CD4-positive, alpha-beta T cell (primary cell): ENCODE measurements at regions not wholly inside any gene's neighbourhood (a gene's known extent, or its start where the extent isn't known, plus 50 kb on each side); places are given as distances from the start of the nearest gene placed in this dataset.

Source experiments
- ATAC-seq: fragments of 200-7000 bp; cut with Tn5 transposase; one replicate; pipeline ENCODE4 v1.10.0; 2022; ENCODE audit warnings: mild to moderate bottlenecking; ENCODE audit not compliant: poor library complexity
- CTCF ChIA-PET: fragments of 350-600 bp; sonication (Branson Sonifier 250); formaldehyde crosslinking; loops from one replicate; lab custom pipeline; 2021; ENCODE audit warnings: antibody characterized with exemption, inconsistent platforms; lab: Charles Lee
- POLR2A ChIA-PET: fragments of 350-600 bp; sonication (Branson Sonifier 250); formaldehyde crosslinking; loops from one replicate; lab custom pipeline; 2021; ENCODE audit warnings: antibody characterized with exemption, inconsistent platforms; lab: Charles Lee
- DNase-seq, 14 experiments: peaks; one replicate each; pipeline ENCODE4 v3.0.0-alpha.2; 2013 to 2020; ENCODE audit warnings: mixed read lengths in 2 of 14
- H3K27ac ChIP-seq, 2 donors: one replicate each; pipeline versions ENCODE4 v1.5.1 to v1.7.0; 2013; ENCODE audit warnings: low read length in 2 of 2, low read depth in 1 of 2, mild to moderate bottlenecking in 1 of 2
- H3K27me3 ChIP-seq, 2 experiments: 1 replicate in 1 of 2; 2 replicates in 1 of 2; pipeline versions ENCODE4 v1.6.1 to v1.7.0; 2013; ENCODE audit warnings: low read length in 2 of 2, control low read depth in 1 of 2, mild to moderate bottlenecking in 1 of 2, moderate library complexity in 1 of 2; ENCODE audit not compliant: insufficient read depth in 2 of 2, control insufficient read depth in 1 of 2
- H3K36me3 ChIP-seq: one replicate; pipeline ENCODE4 v1.6.1; 2013; ENCODE audit warnings: low read length, control low read depth; ENCODE audit not compliant: insufficient read depth
- H3K4me1 ChIP-seq: one replicate; pipeline ENCODE4 v1.6.1; 2013; ENCODE audit warnings: low read length, control low read depth; ENCODE audit not compliant: insufficient read depth
- H3K4me3 ChIP-seq: one replicate; pipeline ENCODE4 v1.5.1; 2013; ENCODE audit warnings: mild to moderate bottlenecking, low read length, moderate library complexity
- H3K9me3 ChIP-seq, 2 experiments: 1 replicate in 1 of 2; 2 replicates in 1 of 2; pipeline versions ENCODE4 v1.6.1 to v1.7.0; 2013; ENCODE audit warnings: low read length in 2 of 2, mild to moderate bottlenecking in 2 of 2, control low read depth in 1 of 2, moderate library complexity in 1 of 2; ENCODE audit not compliant: control insufficient read depth in 1 of 2, insufficient read depth in 1 of 2
- H3K27ac Mint-ChIP-seq: one replicate; pipeline ENCODE4 v1.8.0; 2020; ENCODE audit warnings: mixed read lengths
- H3K27me3 Mint-ChIP-seq: one replicate; pipeline ENCODE4 v1.8.0; 2021; ENCODE audit warnings: mixed read lengths
- H3K36me3 Mint-ChIP-seq: one replicate; pipeline ENCODE4 v1.8.0; 2021; ENCODE audit warnings: low read depth, mixed read lengths
- H3K4me1 Mint-ChIP-seq: one replicate; pipeline ENCODE4 v1.8.0; 2021; ENCODE audit warnings: low read depth, mixed read lengths
- H3K4me3 Mint-ChIP-seq: one replicate; pipeline ENCODE4 v1.8.0; 2020; ENCODE audit warnings: mild to moderate bottlenecking, mixed read lengths
- H3K9me3 Mint-ChIP-seq: one replicate; pipeline ENCODE4 v1.8.0; 2020; ENCODE audit warnings: mixed read lengths
- CTCF ChIP-seq: fragments of 200-600 bp; IDR thresholded peaks from one replicate; pipeline ENCODE4 v1.8.0; 2022; ENCODE audit warnings: antibody characterized with exemption, mild to moderate bottlenecking
- intact Hi-C, 2 experiments: fragments of 100-400 bp; cut with DNase I in 1 of 2; cut with micrococcal nuclease in 1 of 2; formaldehyde crosslinking; loops; one replicate each; pipeline versions ENCODE4 v1.15.1 to v1.9.0; 2023 to 2025; cut with DNase I, micrococcal nuclease

GRCh38 chr1:40914927-40915569, 52.9 kb upstream of the CITED4 start:
- Histone ChIP-seq H3K36me3 (no peaks in the 10 kb centered on the region), H3K9me3 (no peaks in the 10 kb centered on the region), H3K4me3 (no peak overlapping the region), H3K27me3 (no peaks in the 10 kb centered on the region), H3K4me1 (no peaks in the 10 kb centered on the region), H3K27ac (no peak overlapping the region)
- Mint-ChIP-seq H3K27ac (no peak overlapping the region), H3K4me1 (no peaks in the 10 kb centered on the region), H3K4me3 (no peak overlapping the region), H3K27me3 (no peaks in the 10 kb centered on the region), H3K36me3 (no peaks in the 10 kb centered on the region), H3K9me3 (no peaks in the 10 kb centered on the region)
- TF ChIP-seq CTCF, result no peak
- intact Hi-C loops, result no loop called here
- ATAC-seq, result no peak
- ChIA-PET POLR2A (no interaction called here), CTCF (no interaction called here)
- no peak for DNase-seq

GRCh38 chr1:40915581-40915980, 53.4 kb upstream of the CITED4 start:
- no peaks in the 10 kb centered on the region for H3K27me3 ChIP-seq
- ChIA-PET POLR2A (no interaction called here), CTCF (no interaction called here)
- no peaks in the 10 kb centered on the region for H3K36me3 ChIP-seq
- no peaks in the 10 kb centered on the region for H3K4me1 Mint-ChIP-seq
- no peaks in the 10 kb centered on the region for H3K4me1 ChIP-seq
- no peak for TF ChIP-seq CTCF
- intact Hi-C loops, result no loop called here
- no peak overlapping the region for H3K4me3 ChIP-seq
- H3K4me3 Mint-ChIP-seq, result no peak overlapping the region
- ATAC-seq (no peak), DNase-seq (no peak)
- H3K27ac Mint-ChIP-seq, result no peak overlapping the region
- H3K27ac ChIP-seq, result no peak overlapping the region
- no peaks in the 10 kb centered on the region for H3K36me3 Mint-ChIP-seq
- H3K27me3 Mint-ChIP-seq, result no peaks in the 10 kb centered on the region
- no peaks in the 10 kb centered on the region for H3K9me3 Mint-ChIP-seq
- no peaks in the 10 kb centered on the region for H3K9me3 ChIP-seq

GRCh38 chr1:40917995-40918711, 56.0 kb upstream of the CITED4 start:
- no peak overlapping the region for H3K27ac ChIP-seq
- ChIA-PET POLR2A (no interaction called here), CTCF (no interaction called here)
- ATAC-seq, result no peak
- Mint-ChIP-seq H3K4me1 (no peaks in the 10 kb centered on the region), H3K4me3 (no peak overlapping the region), H3K27me3 (no peaks in the 10 kb centered on the region), H3K27ac (no peak overlapping the region), H3K36me3 (no peaks in the 10 kb centered on the region), H3K9me3 (no peaks in the 10 kb centered on the region)
- no peak overlapping the region for H3K4me3 ChIP-seq
- TF ChIP-seq CTCF, result no peak
- H3K4me1 ChIP-seq, result no peaks in the 10 kb centered on the region
- intact Hi-C loops, result no loop called here
- no peak for DNase-seq
- H3K27me3 ChIP-seq, result no peaks in the 10 kb centered on the region
- H3K9me3 ChIP-seq, result no peaks in the 10 kb centered on the region
- H3K36me3 ChIP-seq, result no peaks in the 10 kb centered on the region
